Hypothalamus (tissue), 51 donors: ENCODE measurements at regions not wholly inside any gene's neighbourhood (a gene's known extent, or its start where the extent isn't known, plus 50 kb on each side); places are given as distances from the start of the nearest gene placed in this dataset.

Experiments
- DNase-seq, 51 donors: peaks; one replicate each; lab custom pipeline; 2025; lab: John Stamatoyannopoulos, UW

DNA sequence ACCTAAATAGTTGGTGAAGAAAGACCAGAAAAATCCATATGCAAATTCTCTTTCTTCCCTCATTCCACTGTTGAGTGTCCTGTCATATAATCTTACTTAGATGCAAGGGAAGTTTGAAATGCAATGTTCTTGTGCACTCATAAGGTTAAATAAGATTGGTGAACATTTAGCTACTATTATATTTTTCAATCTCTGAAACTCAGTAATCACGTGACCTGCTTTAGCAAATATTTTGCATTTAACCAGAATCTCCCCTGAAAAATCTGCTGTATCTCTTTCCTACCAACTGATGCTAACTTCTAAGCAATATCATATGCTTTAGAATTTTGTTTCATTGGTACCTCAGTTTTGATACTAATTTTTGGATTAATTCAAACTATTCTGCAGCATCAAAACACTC, 533.2 kb downstream of the RIT2 start:
- DNase-seq, result no peak

DNA sequence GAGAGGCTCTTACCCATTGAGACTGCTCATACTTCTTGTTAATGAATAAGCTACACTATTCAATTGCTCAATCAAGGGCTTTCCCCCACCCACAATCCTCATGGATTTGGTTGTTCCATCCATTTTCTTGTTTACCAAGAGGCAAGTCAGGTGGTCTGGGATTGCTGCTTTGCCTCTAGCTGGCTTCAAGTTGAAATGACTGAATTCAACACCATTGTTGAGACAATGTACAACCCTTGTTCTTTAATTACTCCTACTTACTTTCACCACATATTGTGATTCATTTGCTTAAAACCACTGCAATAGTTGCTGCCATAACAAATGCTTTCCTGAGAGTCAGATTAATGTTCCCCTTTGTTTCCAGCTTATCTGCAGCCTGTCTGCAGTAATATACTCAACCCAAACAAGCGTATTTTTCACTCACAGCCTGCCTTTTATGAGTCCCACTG, 532.2 kb downstream of the RIT2 start:
- DNase-seq, result no peak

DNA sequence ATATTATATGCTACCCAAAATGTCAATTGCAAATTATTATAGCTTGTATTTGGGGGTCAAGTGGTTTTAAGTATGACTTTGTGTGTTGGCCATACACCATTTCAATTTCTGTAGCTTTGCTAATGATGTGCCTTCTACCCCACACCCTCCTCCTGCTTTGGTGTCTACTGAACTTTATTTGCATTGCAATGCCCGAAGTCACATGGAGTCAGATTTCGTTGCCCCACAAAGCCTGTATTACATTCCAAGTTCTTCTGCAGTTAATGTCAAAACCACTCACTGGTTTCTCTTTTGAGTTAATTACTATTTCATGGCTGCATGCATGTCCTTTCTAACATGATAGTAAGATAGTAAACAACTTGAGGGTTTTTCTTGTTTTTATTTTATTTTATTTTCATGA, 528.9 kb downstream of the RIT2 start:
- no peak for DNase-seq

GRCh38 chr18:42588786-42589185, 526.7 kb downstream of the RIT2 start:
- no peak for DNase-seq

GRCh38 chr18:42604820-42605219, 510.7 kb downstream of the RIT2 start:
- no peak for DNase-seq

GRCh38 chr18:42606886-42607495, 508.5 kb downstream of the RIT2 start:
- DNase-seq, result no peak

DNA sequence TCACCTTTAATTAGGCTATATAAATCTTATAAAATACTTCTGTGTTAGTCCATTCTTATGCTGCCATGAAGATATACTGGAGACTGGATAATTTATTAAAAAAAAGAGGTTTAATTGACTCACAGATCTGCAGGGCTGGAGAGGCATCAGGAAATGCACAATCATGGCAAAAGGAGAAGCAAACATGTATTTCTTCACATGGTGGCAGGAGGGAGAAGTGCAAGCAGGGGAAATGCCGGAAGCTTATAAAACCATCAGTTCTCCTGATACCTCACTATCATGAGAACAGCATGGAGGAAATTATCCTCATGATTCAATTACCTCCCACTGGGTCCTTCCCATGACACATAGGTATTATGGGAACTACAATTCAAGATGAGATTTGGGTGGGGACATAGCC, 504.4 kb downstream of the RIT2 start:
- DNase-seq, result no peak

GRCh38 chr18:42614619-42615293, 500.7 kb downstream of the RIT2 start:
- DNase-seq, result peak in 19 of 51 donors; percentile 4 to 67 (median 22)

DNA sequence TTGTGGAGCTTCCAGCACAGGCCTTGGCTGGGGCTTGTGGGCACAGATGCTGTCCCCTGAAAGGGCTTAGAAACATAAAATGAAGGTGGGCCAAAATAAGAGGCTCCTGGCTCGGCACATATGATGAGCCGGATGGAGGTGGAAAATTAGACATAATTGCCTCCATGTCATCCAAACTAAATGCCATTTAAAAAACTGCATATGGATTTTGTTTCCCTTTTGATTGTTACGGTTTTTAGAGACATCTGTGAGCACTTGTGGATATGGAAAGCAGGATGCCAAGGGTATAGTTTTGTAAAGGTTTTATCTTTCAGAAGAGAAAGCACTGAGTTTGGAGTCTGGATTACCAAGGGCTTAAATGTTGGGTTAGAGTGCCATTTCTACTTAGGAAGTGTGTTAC, 498.3 kb downstream of the RIT2 start:
- DNase-seq, result no peak

GRCh38 chr18:42619771-42620170, 495.7 kb downstream of the RIT2 start:
- DNase-seq, result no peak

DNA sequence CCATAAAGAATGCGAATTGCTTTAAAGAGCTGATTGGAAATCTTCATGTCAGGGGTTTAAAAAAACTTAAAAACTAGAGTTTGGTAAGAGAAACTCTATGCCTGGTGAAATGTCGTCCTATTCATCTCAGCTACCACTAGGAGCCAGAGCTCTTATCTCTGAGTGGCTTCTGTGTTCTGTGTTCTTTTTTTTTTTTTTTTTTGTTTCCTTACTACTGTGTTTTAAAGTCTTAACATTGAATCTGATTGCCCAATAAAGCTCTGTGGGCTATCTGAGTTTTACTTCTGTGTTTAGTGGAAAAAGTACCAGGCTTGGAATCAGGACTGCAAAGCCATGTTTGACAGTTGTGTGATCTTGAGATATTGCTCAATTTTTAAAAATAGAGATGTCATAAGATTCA, 494.8 kb downstream of the RIT2 start:
- no peak for DNase-seq

- no peak for DNase-seq
Observed at GRCh38 chr18:42623935-42624334, 491.6 kb downstream of the RIT2 start.

GRCh38 chr18:42632801-42633200, 482.7 kb downstream of the RIT2 start:
- DNase-seq, result no peak

GRCh38 chr18:42635378-42636048, 480.0 kb downstream of the RIT2 start:
- DNase-seq, result no peak

GRCh38 chr18:42636309-42636708, 479.2 kb downstream of the RIT2 start:
- no peak for DNase-seq

- no peak for DNase-seq
Observed at GRCh38 chr18:42640160-42640559, 475.3 kb downstream of the RIT2 start.

- DNase-seq, result peak in 10 of 51 donors; percentile 0 to 45 (median 10)
Observed at GRCh38 chr18:42641996-42642395, 473.5 kb downstream of the RIT2 start.

DNA sequence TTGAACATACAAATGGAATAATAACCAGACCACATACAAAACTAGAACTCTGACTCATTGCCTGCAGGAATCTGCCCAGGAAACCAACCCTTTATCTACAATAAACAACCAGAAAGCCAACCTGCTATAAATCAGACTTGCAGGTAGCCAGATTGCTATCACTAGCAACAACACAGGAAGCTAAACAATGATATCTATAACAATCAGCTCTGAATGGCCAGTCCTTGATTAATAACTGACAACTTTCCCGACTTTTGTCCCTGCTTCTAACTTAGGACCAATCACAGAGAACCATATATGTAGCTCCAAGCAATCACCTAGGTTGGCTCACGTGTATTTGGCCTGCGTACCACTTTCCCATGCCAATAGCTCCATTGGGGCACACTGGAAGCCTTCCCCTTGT, 470.8 kb downstream of the RIT2 start:
- no peak for DNase-seq

- no peak for DNase-seq
Observed at GRCh38 chr18:42649331-42650035, 466.0 kb downstream of the RIT2 start.

DNA sequence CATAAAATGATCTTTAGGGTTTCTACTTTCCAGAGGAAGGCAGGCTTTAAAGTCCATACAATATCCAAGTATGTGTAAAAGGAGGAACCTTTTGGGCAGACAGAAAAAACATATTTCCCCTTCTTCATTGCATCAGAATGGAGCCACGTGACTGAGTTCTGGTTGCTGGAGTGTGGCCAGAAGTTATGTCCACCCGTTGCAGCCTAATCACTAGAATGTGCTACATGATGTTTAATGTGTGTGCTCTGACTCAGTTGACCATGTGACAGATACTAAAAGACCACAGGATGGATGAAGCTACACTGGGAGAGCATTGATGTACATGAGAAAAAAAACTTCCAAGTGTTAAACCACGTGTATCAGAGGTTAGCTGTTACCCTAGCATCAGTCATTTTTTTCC, 460.9 kb downstream of the RIT2 start:
- DNase-seq, result no peak

DNA sequence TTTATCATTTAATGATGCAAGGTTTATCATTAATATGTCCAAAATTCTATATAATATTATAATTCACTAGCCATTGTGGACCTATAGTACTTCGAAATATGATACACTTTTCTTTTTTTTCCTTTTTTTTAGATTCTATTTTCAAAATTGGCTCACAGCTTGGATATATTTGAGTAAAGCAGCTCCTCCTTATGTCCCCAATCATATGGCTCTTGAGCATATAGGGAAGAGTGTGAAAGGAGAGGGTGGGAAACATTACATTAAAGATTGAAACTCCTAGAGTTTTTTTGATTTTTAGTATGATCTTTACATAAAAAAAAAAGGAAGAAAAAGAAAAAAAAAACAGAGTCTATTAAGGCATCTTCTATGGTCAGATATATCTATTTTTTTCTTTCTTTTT, 457.9 kb downstream of the RIT2 start:
- no peak for DNase-seq
